NB4 (cell line): ENCODE measurements at regions not wholly inside any gene's neighbourhood (a gene's known extent, or its start where the extent isn't known, plus 50 kb on each side); places are given as distances from the start of the nearest gene placed in this dataset.

Source experiments
- CTCF ChIP-seq: IDR thresholded peaks from one replicate; pipeline ENCODE4 v1.5.1; 2012; ENCODE audit warnings: low read depth, low read length
- MYC ChIP-seq: IDR thresholded peaks from 2 replicates; pipeline ENCODE4 v1.6.1; 2011; ENCODE audit warnings: low read depth, low read length
- POLR2A ChIP-seq: IDR thresholded peaks from 2 replicates; pipeline ENCODE4 v1.6.1; 2011; ENCODE audit warnings: mild to moderate bottlenecking; ENCODE audit not compliant: insufficient read length; ENCODE audit errors: extremely low read depth

DNA sequence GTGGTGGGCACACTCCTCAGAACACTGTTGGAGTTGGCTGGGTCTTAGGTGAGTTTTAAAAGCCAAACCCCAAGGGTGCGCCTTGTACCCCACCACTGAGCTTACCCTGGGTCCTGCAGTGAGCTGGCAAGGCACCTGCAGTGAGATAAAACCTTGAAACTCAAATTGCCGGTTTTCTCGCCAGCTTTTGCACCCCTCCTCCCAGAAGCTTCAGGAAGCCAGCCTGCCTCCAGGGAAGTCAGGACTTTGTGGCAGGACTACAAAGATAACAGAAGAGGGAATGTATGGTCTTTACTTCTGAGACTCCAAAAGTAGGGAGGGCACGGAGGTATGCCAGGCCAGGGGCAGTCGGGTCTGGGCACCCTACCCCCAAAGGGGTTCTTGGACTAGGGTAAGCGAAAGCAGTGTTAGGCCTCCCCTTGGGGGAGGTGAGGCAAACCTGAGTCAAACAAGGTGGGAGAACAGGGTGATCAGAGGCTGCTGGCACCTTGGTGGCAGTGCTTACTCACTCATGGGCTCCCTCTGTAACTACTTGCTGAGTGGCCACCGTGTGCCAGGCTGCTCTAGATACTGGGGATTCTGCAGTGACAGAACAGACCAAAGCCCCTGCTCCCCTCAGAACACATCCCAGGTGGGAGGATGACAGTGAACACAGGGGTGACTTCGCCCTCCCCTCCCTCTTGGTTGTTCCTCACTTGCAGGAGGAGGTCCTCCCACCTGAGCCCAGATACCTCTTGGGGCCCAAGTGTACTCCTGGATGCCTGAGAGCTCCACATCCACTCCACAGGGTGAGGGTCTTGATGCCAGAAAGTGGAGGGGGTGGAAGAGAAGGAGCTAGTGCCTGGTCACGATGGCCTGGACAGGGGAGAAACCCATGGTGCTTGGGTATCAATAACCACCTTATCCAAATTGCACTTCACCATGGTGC, 69.3 kb upstream of the RGPD5 start:
- TF ChIP-seq CTCF (no peak), POLR2A (no peak), MYC (no peak)
